HepG2 (cell line): ENCODE measurements at regions not wholly inside any gene's neighbourhood (a gene's known extent, or its start where the extent isn't known, plus 50 kb on each side); places are given as distances from the start of the nearest gene placed in this dataset.

Experiments
- ARNTL ChIP-seq: sonication (generic); formaldehyde crosslinking; IDR thresholded peaks from 2 replicates; pipeline ENCODE4 v1.4.0; 2020; ENCODE audit warnings: mild to moderate bottlenecking, missing genetic modification reagents
- CAMTA2 ChIP-seq: sonication (generic); formaldehyde crosslinking; IDR thresholded peaks from 2 replicates; pipeline ENCODE4 v1.4.0; 2020; ENCODE audit warnings: mild to moderate bottlenecking, missing genetic modification reagents, borderline replicate concordance
- DMAP1 ChIP-seq: IDR thresholded peaks from 2 replicates; pipeline ENCODE4 v1.6.1; 2016
- HMGXB4 ChIP-seq, 2 experiments: sonication (generic) in 1 of 2; formaldehyde crosslinking in 1 of 2; IDR thresholded peaks; 2 replicates each; pipeline versions ENCODE4 v1.4.0 to v1.6.1; 2018 to 2020; ENCODE audit warnings: missing genetic modification reagents in 2 of 2, borderline replicate concordance in 1 of 2, low read depth in 1 of 2, mild to moderate bottlenecking in 1 of 2, missing biosample characterization in 1 of 2
- HOMEZ ChIP-seq: IDR thresholded peaks from 2 replicates; pipeline ENCODE4 v1.6.1; 2016; ENCODE audit warnings: low read depth
- MAFK ChIP-seq, 2 experiments: IDR thresholded peaks in 1 of 2; conservative IDR thresholded peaks in 1 of 2; 2 replicates each; pipeline ENCODE4 v1.6.1; 2011; ENCODE audit warnings: improper control_type of control experiment in 2 of 2, low read length in 2 of 2
- NBN ChIP-seq: fragments of 450-650 bp; conservative IDR thresholded peaks from 2 replicates; pipeline ENCODE4 v1.6.1; 2017
- NFE2L2 ChIP-seq: fragments of 150-350 bp; IDR thresholded peaks from 2 replicates; pipeline ENCODE4 v1.6.1; 2014; ENCODE audit warnings: low read length
- REST ChIP-seq, 2 experiments: IDR thresholded peaks; 2 replicates each; pipeline ENCODE4 v1.6.1; 2011 to 2012; ENCODE audit warnings: low read length in 2 of 2, borderline replicate concordance in 1 of 2, low read depth in 1 of 2, mild to moderate bottlenecking in 1 of 2, moderate library complexity in 1 of 2
- SNRNP70 ChIP-seq: fragments of 200-400 bp; formaldehyde crosslinking; IDR thresholded peaks from 2 replicates; pipeline ENCODE4 v1.6.1; 2017; ENCODE audit warnings: mild to moderate bottlenecking, low read depth, low read length, moderate library complexity
- TCF7L2 ChIP-seq: IDR thresholded peaks from 2 replicates; pipeline ENCODE4 v1.6.1; 2011; ENCODE audit warnings: mild to moderate bottlenecking, low read depth, low read length, moderate library complexity
- THAP7 ChIP-seq: sonication (generic); formaldehyde crosslinking; IDR thresholded peaks from 2 replicates; pipeline ENCODE4 v1.8.1; 2023; ENCODE audit warnings: mild to moderate bottlenecking, missing genetic modification reagents
- ZBTB21 ChIP-seq: sonication (generic); formaldehyde crosslinking; IDR thresholded peaks from 2 replicates; pipeline ENCODE4 v1.4.0; 2020; ENCODE audit warnings: missing genetic modification reagents
- ZFX ChIP-seq: sonication (generic); formaldehyde crosslinking; IDR thresholded peaks from 2 replicates; pipeline ENCODE4 v1.4.0; 2020; ENCODE audit warnings: mild to moderate bottlenecking, low read depth, missing genetic modification reagents, moderate library complexity

GRCh38 chr6:118410001-118410400 is 138.1 kb upstream of the PLN start:
- TF ChIP-seq ZFX (CRISPR knock-in tag) (no peak), THAP7 (CRISPR knock-in tag) (no peak), NBN (no peak), CAMTA2 (CRISPR knock-in tag) (no peak), TCF7L2 (no peak), HMGXB4 (CRISPR knock-in tag; IDR thresholded peaks at IDR 0.05; ENCODE audit: borderline replicate concordance in 1 of 2, low read depth in 1 of 2) (no peak), REST (IDR thresholded peaks at IDR 0.05; ENCODE audit: borderline replicate concordance in 1 of 2, low read depth in 1 of 2, low read length in 2 of 2) (no peak), DMAP1 (CRISPR knock-in tag) (no peak), MAFK (conservative IDR thresholded peaks at IDR 0.05 in 1 of 2, IDR thresholded peaks at IDR 0.05 in 1 of 2; ENCODE audit: low read length in 2 of 2) (no peak), ARNTL (no peak), ZBTB21 (CRISPR knock-in tag) (no peak), SNRNP70 (no peak), NFE2L2 (no peak), HOMEZ (CRISPR knock-in tag) (no peak)
